ENCODE measurements at regions not wholly inside any gene's neighbourhood (a gene's known extent, or its start where the extent isn't known, plus 50 kb on each side); places are given as distances from the start of the nearest gene placed in this dataset.
"Not testable (repeated sequence)": the region's sequence is repeated elsewhere in the genome, so short reads cannot be mapped to it uniquely, and the experiment has no call there.

DNA sequence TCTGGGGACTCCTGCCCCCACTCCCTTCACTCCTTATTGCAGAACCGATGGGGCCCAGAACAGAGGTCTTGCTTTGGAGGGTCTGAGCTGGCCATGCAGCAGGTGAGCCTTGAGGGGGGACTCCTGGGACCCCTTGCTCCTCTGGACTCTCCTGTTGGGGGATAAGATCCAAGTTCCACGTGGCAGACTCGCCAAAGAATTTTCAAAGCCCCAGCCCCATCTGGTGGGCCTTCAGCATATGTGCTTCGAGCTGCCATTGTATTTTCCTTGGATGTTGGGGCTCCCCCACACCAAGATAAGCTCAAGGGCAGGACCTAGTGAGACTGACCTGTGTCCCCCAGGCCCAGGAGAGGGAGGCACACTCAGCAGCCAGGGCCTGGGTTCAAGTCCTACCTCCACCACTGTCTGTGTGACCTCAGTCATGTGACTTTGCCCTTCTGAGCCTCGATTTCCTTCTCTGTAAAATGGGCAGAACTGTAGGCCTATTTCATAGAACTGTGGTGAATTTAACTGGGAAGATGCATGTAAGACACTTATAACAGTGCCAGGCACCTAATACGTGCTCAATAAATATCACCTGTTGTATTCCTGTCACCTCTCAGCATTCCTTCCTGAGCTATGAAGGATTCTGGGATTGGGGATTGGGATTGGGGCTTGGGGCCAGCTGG lies 115.5 kb downstream of the VEGFA start:
- in situ Hi-C loops (cut with HindIII; ENCODE audit: low pct_unique_long_range_greater_than_20kb, low sequenced_read_pairs) = no loop called here
- no peak for DNase-seq (ENCODE audit: low read depth, low spot score)

DNA sequence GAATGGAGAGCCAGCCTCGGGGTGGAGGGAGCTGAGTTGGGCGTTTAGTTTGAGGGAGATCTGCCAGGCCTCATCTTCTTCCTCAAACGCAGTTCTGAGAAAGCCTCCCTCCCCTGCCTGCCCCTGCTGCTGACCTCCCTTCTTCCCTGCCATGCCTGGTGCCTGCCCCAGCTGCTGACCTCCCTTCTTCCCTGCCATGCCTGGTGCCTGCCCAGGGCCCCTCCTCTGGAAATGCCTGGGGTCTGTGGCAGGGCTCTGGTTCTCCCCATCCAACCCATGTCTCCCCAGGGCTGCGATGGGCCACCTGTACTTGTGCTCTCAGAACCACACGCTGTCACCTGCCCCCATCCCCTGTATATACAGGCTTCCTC lies 114.6 kb downstream of the VEGFA start:
- in situ Hi-C loops (cut with HindIII; ENCODE audit: low pct_unique_long_range_greater_than_20kb, low sequenced_read_pairs) = no loop called here
- no peak for DNase-seq (ENCODE audit: low read depth, low spot score)

DNA sequence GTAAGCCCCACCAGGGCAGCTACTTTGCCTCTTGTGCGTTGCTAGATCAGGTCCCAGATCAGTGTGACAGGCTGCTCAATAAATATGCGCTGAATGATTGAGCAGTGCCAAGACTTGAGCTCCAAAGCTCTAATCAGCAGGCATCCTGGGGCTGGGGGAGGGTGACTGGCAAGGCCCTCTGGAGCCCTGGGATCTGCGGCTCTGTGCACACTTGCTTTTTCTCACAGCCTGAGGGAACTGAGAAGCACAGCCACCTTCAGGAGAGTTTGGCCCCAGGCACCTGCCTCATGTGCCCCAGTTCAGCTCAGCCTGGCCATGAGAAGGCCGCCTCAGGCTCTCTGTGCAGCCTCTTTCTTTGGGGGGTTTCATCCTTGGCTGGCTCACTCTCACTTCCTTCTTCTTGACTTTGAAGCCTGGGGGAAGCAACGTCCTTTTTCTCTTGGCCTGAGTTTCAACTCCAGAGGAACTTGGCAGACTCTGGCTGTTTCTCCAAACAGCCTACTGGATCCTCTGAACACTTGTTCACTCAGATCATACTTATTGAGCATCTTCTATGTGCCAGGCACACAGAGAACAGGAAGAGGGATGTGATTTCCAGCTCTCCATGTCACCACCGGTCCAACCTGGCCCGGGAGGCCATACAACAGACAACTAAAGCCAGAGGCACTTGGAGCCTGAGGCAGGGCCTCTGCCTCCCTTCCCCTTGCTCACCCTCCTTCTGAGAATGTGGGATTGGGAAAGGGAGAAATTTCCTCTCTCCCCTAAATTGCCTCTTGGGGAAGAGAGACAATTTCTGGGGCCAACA lies 114.0 kb downstream of the VEGFA start:
- in situ Hi-C loops (cut with HindIII; ENCODE audit: low pct_unique_long_range_greater_than_20kb, low sequenced_read_pairs) = no loop called here
- DNase-seq (ENCODE audit: low read depth, low spot score) = no peak

DNA sequence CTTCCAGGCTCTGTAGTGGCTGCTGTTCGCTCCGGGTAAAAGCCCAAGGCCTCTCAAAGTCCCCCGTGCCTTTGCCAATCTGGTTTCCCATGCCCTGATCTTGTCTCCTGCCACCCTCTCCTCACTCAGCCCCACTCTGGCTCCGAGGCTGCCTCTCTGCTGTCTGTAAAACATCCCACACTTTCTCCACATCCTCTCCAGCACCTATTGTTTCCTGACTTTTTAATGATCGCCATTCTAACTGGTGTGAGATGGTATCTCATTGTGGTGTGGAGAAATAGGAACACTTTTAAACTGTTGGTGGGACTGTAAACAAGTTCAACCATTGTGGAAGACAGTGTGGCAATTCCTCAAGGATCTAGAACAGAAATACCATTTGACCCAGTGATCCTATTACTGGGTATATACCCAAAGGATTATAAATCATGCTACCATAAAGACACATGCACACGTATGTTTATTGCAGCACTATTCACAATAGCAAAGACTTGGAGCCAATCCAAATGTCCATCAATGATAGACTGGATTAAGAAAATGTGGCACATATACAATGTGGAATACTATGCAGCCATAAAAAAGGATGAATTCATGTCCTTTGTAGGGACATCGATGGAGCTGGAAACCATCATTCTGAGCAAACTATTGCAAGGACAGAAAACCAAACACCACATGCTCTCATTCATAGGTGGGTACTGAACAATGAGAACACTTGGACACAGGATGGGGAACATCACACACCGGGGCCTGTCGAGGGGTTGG lies 112.9 kb downstream of the VEGFA start:
- DNase-seq (ENCODE audit: low read depth, low spot score); in situ Hi-C loops (cut with HindIII; ENCODE audit: low pct_unique_long_range_greater_than_20kb, low sequenced_read_pairs): not testable (repeated sequence)

GRCh38 chr6:43880236-43881137 lies 110.5 kb downstream of the VEGFA start:
- DNase-seq (ENCODE audit: low read depth, low spot score) = no peak

GRCh38 chr6:43879722-43880121 lies 109.7 kb downstream of the VEGFA start:
- in situ Hi-C loops (cut with HindIII; ENCODE audit: low pct_unique_long_range_greater_than_20kb, low sequenced_read_pairs) = no loop called here
- DNase-seq (ENCODE audit: low read depth, low spot score) = no peak

More at GRCh38 chr6:43880236-43881137, 110.5 kb downstream of the VEGFA start:
- in situ Hi-C loops (cut with HindIII; ENCODE audit: low pct_unique_long_range_greater_than_20kb, low sequenced_read_pairs) = no loop called here

- in situ Hi-C loops (cut with HindIII; ENCODE audit: low pct_unique_long_range_greater_than_20kb, low sequenced_read_pairs) = no loop called here
- DNase-seq (ENCODE audit: low read depth, low spot score) = no peak
These were observed 108.9 kb downstream of the VEGFA start for GRCh38 chr6:43878823-43879495.

DNA sequence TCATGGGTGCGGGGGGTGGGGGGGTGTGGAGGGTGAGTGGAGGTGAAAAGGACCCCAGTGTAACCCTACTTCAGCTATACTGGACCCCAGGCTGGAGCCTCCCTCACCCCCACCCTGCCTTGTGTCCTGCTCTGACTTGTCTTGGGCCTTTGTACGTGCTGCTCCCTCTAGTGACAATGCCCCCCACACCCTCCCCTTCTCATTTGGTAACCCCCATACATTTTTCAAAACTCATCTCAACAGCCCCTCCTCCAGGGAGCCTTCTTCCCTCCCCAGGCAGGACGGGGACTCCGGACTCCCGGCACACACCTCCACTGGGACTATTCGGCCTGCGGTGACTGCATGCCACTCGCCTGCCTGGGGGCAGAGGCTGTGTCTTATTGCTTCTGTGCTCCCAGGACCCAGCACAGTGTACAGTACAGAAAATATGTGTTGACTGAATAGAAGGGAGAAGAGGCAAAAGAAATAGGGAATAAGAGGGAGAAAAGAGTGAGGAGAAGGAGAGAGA lies 108.2 kb downstream of the VEGFA start:
- in situ Hi-C loops (cut with HindIII; ENCODE audit: low pct_unique_long_range_greater_than_20kb, low sequenced_read_pairs) = no loop called here
- no peak for DNase-seq (ENCODE audit: low read depth, low spot score)

GRCh38 chr6:43877463-43878126 lies 107.6 kb downstream of the VEGFA start:
- in situ Hi-C loops (cut with HindIII; ENCODE audit: low pct_unique_long_range_greater_than_20kb, low sequenced_read_pairs) = no loop called here
- no peak for DNase-seq (ENCODE audit: low read depth, low spot score)

GRCh38 chr6:43877036-43877435 lies 107.0 kb downstream of the VEGFA start:
- in situ Hi-C loops (cut with HindIII; ENCODE audit: low pct_unique_long_range_greater_than_20kb, low sequenced_read_pairs) = no loop called here
- DNase-seq (ENCODE audit: low read depth, low spot score) = no peak

DNA sequence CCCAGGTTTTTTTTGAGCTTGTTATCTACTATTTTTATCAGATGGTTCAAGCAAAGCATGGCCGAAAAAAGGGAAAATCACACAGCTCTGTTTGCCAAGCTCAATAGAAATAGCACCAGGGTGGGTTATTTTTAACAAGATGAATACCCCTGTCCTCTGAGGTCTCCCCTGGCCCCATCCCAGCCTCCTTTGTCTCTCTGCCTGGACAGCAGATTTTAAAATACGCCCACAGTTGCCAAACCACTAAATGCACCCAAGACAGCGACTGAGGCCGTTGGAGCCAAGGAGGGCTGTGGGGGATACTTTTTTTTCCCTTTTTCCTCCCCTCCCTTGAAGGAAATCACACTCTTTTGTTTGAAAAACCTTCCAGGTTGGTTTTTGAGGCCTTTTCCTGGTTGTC lies 106.6 kb downstream of the VEGFA start:
- in situ Hi-C loops (cut with HindIII; ENCODE audit: low pct_unique_long_range_greater_than_20kb, low sequenced_read_pairs) = no loop called here

GRCh38 chr6:43875849-43876572 lies 106.0 kb downstream of the VEGFA start:
- in situ Hi-C loops (cut with HindIII; ENCODE audit: low pct_unique_long_range_greater_than_20kb, low sequenced_read_pairs) = no loop called here

More for the DNA sequence above, 106.6 kb downstream of the VEGFA start:
- no peak for DNase-seq (ENCODE audit: low read depth, low spot score)

GRCh38 chr6:43874814-43875590 lies 105.0 kb downstream of the VEGFA start:
- in situ Hi-C loops (cut with HindIII; ENCODE audit: low pct_unique_long_range_greater_than_20kb, low sequenced_read_pairs) = no loop called here
- no peak for DNase-seq (ENCODE audit: low read depth, low spot score)

More at GRCh38 chr6:43875849-43876572, 106.0 kb downstream of the VEGFA start:
- DNase-seq (ENCODE audit: low read depth, low spot score) = no peak

DNA sequence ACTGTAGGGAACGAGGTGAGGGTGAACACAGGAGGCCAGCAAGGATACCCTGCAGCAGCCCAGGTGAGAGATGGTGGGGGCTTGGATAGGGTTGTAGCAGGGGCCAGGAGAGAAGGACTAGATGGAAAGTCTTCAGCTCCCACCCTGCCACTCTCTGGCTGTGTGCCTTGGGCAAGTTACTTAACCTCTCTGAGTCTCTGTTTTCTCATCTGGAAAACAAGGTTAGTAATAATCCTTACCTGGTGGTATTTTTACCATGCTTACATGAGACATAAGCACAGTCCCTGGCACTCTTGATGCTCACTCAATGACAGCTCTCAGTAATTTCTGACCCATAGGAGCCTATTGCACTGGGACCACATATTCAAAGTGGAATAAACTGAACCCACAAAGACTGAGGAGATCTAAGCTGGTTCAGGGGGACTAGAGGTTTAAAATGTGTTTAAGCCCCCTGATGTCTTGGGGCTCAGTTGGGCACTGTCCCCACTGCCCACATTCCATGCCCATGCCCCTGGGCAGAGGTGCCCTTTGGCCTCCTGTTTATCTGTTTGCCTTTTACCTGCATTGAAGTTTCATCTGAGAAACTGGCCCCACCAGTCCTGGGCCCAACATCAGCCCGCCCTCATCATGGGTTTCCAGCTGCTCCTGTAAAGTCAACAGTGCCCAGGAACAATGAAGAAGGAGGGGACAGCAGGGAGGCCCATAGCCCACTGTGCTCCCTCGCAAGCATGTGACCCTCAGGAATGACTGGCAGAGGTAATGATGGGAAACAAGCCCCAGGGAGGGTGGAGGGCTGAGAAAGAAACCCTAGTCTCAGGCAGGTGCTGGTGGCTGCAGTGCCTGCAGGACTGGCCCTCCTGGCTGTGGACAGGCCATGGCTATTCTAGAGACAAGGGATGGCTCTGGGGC lies 104.0 kb downstream of the VEGFA start:
- in situ Hi-C loops (cut with HindIII; ENCODE audit: low pct_unique_long_range_greater_than_20kb, low sequenced_read_pairs) = no loop called here
- no peak for DNase-seq (ENCODE audit: low read depth, low spot score)

Measured in SK-MEL-5 (cell line).